ENCODE measurements at regions not wholly inside any gene's neighbourhood (a gene's known extent, or its start where the extent isn't known, plus 50 kb on each side); places are given as distances from the start of the nearest gene placed in this dataset.

DNA sequence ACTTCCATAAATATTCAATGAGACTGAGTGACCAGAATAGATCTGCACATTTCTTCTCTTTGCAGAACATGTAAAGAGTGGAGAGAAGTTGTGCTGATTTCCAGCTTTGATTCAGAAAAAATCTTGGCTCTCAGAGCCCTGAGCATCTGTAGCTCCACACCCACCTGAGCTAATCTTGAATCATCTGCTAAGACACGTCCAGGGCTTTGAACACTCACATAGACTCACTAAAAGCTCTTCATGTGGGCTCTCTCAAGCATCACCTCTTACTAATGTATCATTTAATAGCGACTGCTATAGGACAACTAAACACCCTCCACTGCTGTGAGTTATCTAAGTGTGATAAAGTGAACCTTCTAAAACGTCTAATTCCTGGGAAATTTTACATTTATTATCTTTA lies 147.7 kb upstream of the GRIA3 start:
- TF ChIP-seq POLR2A (IDR thresholded peaks at IDR 0.05) (no peak), CTCF (IDR thresholded peaks at IDR 0.05) (no peak)

Data from thyroid gland (tissue), 4 donors.